Tibial nerve (tissue), 4 donors: ENCODE measurements at regions not wholly inside any gene's neighbourhood (a gene's known extent, or its start where the extent isn't known, plus 50 kb on each side); places are given as distances from the start of the nearest gene placed in this dataset.

Experiments
- DNase-seq, 2 donors: peaks; one replicate each; pipeline ENCODE4 v3.0.0-alpha.2; 2019; ENCODE audit warnings: low spot score in 2 of 2
- H3K27ac ChIP-seq, 4 donors: fragments of 200-600 bp; sonication (generic) in 3 of 4; one replicate each; pipeline ENCODE4 v1.5.1; 2017 to 2019; ENCODE audit warnings: mild to moderate bottlenecking in 1 of 4
- H3K27me3 ChIP-seq, 2 donors: fragments of 200-600 bp; sonication (generic) in 1 of 2; one replicate each; pipeline versions ENCODE4 v1.5.1 to v1.6.0; 2017 to 2019
- H3K36me3 ChIP-seq, 3 donors: fragments of 200-600 bp; sonication (generic); one replicate each; pipeline ENCODE4 v1.5.1; 2018 to 2019
- H3K4me1 ChIP-seq, 4 donors: fragments of 200-600 bp; sonication (generic) in 3 of 4; one replicate each; pipeline ENCODE4 v1.5.1; 2017 to 2019
- H3K4me3 ChIP-seq, 4 donors: fragments of 200-600 bp; sonication (generic) in 3 of 4; one replicate each; pipeline ENCODE4 v1.5.1; 2017 to 2019; ENCODE audit warnings: mild to moderate bottlenecking in 1 of 4, moderate library complexity in 1 of 4
- H3K9me3 ChIP-seq, 4 donors: fragments of 200-600 bp; sonication (generic) in 3 of 4; one replicate each; pipeline ENCODE4 v1.5.1; 2017 to 2019
- EP300 ChIP-seq, 2 donors: sonication (generic); formaldehyde crosslinking; IDR thresholded peaks; one replicate each; pipeline ENCODE4 v1.6.1; 2017; ENCODE audit warnings: antibody characterized with exemption in 2 of 2, mild to moderate bottlenecking in 1 of 2
- POLR2A ChIP-seq, 2 donors: fragments of 450-650 bp; IDR thresholded peaks; one replicate each; pipeline ENCODE4 v1.6.1; 2017; ENCODE audit warnings: antibody characterized with exemption in 2 of 2, mild to moderate bottlenecking in 2 of 2, moderate library complexity in 2 of 2
- WGBS, 2 donors: methylation state at CpG; one replicate each; pipeline ENCODE4 v1.1.5; 2018; 5-methylcytosine and 5-hydroxymethylcytosine counted together
- TF ChIP-seq, protein P1 (sequence below), 5 experiments: fragments of 200-600 bp in 3 of 5; fragments of 450-650 bp in 2 of 5; sonication (generic) in 3 of 5; IDR thresholded peaks; one replicate each; pipeline ENCODE4 v1.5.1; 2016 to 2019; ENCODE audit warnings: antibody characterized with exemption in 5 of 5, mild to moderate bottlenecking in 3 of 5, moderate library complexity in 2 of 5

DNA sequence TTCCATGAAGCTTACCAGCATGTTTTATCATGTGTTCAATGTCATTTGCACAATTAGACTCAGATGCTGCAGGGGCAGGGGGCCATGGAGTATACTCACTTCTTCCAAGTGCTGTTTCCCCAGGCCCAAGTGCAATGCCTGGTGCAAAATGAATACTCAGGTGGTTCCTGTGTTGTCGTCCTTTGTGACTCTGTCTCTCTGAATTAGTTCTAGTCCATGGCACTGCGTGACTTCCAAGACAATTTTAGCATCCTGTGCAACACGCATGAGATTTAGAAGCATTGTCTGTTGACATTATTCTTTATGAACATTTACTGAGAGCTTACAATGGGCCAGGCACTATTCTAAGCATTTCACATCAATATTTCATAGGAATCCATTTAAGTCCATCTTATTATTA is 769.7 kb upstream of the RBFOX1 start:
- no peak overlapping the region for H3K27ac ChIP-seq
- WGBS, 2 donors: 83 to 92% methylated on average over 3 of the region's 3 CpGs
- no peaks in the 10 kb centered on the region for H3K27me3 ChIP-seq
- no peaks in the 10 kb centered on the region for H3K9me3 ChIP-seq
- no peak overlapping the region for H3K4me3 ChIP-seq
- DNase-seq: no peak
- no peaks in the 10 kb centered on the region for H3K4me1 ChIP-seq
- TF ChIP-seq EP300 (IDR thresholded peaks at IDR 0.05): no peak
- TF ChIP-seq POLR2A (IDR thresholded peaks at IDR 0.05): no peak
- TF ChIP-seq, protein P1, sequence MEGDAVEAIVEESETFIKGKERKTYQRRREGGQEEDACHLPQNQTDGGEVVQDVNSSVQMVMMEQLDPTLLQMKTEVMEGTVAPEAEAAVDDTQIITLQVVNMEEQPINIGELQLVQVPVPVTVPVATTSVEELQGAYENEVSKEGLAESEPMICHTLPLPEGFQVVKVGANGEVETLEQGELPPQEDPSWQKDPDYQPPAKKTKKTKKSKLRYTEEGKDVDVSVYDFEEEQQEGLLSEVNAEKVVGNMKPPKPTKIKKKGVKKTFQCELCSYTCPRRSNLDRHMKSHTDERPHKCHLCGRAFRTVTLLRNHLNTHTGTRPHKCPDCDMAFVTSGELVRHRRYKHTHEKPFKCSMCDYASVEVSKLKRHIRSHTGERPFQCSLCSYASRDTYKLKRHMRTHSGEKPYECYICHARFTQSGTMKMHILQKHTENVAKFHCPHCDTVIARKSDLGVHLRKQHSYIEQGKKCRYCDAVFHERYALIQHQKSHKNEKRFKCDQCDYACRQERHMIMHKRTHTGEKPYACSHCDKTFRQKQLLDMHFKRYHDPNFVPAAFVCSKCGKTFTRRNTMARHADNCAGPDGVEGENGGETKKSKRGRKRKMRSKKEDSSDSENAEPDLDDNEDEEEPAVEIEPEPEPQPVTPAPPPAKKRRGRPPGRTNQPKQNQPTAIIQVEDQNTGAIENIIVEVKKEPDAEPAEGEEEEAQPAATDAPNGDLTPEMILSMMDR (IDR thresholded peaks at IDR 0.05): no peak
- H3K36me3 ChIP-seq: no peaks in the 10 kb centered on the region

DNA sequence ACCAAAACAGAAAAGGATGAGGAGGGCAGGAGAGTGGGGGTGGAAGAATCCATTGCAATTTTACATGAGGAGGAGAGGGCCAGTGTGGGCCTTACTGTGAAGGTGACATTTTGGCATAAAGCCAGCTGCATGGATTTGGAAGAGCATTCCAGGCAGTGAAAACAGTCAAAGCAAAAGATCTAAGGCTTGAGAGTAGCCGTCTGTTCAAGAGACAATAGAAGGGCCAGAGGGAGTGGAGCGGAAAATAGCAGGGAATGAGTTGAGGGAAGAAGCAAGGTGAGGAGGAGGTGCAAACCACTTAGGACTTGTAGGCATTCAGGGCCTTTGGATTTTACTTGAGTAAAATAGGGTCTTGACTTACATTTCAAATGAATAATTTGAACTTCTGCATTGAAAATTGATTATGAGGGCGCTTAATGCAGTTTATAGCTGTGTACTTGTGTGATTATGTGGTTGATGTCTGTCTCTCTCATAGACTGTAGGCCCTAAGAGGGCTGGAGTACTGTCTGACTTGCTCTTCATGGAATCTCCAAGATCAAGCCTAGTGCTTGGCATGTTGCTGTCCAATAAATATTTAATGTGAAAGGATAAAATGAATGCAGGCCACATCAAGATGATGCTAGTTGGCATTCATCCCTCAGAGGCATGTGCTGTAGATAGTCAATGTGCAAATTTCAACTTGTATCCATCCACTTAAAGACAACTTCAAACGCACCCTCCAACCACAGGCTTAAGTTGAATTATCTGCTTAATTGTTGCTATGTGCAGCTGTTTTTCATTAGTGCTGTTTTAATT is 772.1 kb upstream of the RBFOX1 start:
- Histone ChIP-seq H3K36me3 (no peaks in the 10 kb centered on the region), H3K4me3 (no peak overlapping the region), H3K4me1 (no peaks in the 10 kb centered on the region), H3K27ac (no peak overlapping the region), H3K27me3 (no peaks in the 10 kb centered on the region), H3K9me3 (no peaks in the 10 kb centered on the region)
- TF ChIP-seq POLR2A (IDR thresholded peaks at IDR 0.05): no peak
- no peak for TF ChIP-seq EP300 (IDR thresholded peaks at IDR 0.05)
- TF ChIP-seq, protein P1 (IDR thresholded peaks at IDR 0.05): no peak
- DNase-seq: no peak
- 63 to 65% methylated on average over 4 of the region's 4 CpGs for WGBS, 2 donors

DNA sequence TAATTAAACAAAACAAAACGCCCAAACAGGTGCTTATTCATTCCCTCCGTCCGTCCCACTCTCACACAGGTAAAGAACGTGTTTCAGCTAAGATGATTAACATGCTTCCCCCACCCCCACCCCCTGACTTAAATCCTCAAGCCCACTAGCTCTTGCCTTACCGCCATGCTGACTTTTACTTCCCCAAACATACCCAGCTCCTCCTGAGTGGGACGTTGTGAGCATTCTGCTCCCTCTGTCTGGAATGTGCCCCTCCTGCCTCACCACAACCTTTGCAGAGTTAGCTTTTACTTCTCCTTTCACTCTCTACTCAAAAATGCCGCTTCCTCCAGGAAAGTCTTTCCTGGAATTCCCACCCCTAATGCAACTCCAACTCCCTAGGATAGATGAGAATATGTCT is 774.0 kb upstream of the RBFOX1 start:
- no peak overlapping the region for H3K4me3 ChIP-seq
- 43 to 45% methylated on average over 7 of the region's 7 CpGs for WGBS, 2 donors
- H3K36me3 ChIP-seq: no peaks in the 10 kb centered on the region
- no peaks in the 10 kb centered on the region for H3K9me3 ChIP-seq
- H3K27ac ChIP-seq: no peak overlapping the region
- H3K27me3 ChIP-seq: no peaks in the 10 kb centered on the region
- no peak for TF ChIP-seq EP300 (IDR thresholded peaks at IDR 0.05)
- TF ChIP-seq, protein P1 (IDR thresholded peaks at IDR 0.05): no peak
- TF ChIP-seq POLR2A (IDR thresholded peaks at IDR 0.05): no peak
- DNase-seq: no peak
- no peaks in the 10 kb centered on the region for H3K4me1 ChIP-seq

DNA sequence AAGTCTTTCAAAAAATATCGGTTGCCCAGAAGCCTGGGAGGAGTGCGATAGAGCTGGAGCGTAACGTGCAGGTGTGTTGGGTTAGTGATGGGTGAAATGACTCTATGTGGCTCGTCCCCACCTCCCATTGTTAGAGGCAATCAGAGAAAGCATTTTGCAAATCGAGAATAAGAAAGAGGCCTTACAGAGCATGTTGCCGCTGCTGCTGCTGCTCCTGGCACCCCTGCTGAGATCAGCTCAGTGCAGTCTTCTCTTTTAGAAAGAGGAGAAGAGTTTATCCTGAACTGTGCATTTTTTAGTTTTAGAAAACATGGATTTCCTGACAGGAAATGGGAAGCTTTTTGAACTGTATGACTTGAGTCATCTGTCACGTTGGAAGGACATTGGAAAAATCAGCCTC is 774.5 kb upstream of the RBFOX1 start:
- Histone ChIP-seq H3K4me1 (no peaks in the 10 kb centered on the region), H3K9me3 (no peaks in the 10 kb centered on the region), H3K4me3 (no peak overlapping the region), H3K27me3 (no peaks in the 10 kb centered on the region), H3K36me3 (no peaks in the 10 kb centered on the region), H3K27ac (no peak overlapping the region)
- DNase-seq: no peak
- TF ChIP-seq, protein P1 (IDR thresholded peaks at IDR 0.05): no peak
- TF ChIP-seq EP300 (IDR thresholded peaks at IDR 0.05) (no peak), POLR2A (IDR thresholded peaks at IDR 0.05) (no peak)
- WGBS, 2 donors: 29 to 32% methylated on average over 8 of the region's 8 CpGs

DNA sequence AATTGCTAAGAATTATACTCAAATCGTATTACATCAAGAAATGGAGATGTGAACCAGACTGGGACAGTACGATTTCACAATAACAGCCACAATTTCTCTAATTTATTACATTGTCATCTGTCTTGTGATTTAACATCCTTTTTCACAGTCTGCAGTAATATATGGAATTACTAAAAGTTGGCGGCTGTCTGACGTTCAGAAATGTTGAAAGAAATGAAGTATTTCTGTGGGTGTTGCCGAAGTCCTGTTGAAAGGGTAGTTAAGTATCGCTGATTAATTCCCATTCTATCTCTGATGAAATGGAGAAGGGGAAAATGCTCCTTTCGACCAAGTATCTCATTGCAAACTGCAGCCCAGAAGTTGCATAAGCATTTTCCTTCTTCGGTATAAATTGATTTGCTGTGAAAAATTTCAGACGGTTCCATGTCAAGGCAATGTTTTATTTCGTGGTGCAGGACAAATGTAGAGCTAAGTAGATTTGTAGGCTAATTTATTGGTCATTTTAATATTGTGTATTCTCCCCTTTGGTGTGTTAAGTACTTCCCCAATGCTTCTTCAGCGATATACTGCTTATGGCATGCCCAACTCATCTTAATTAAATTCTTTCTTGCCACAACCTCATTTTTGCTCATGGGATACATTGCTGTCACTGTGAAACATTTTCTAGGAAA is 775.2 kb upstream of the RBFOX1 start:
- H3K4me3 ChIP-seq: no peak overlapping the region
- H3K9me3 ChIP-seq: no peaks in the 10 kb centered on the region
- no peak for DNase-seq
- 66 to 68% methylated on average over 11 of the region's 11 CpGs for WGBS, 2 donors
- TF ChIP-seq, protein P1 (IDR thresholded peaks at IDR 0.05): no peak
- TF ChIP-seq EP300 (IDR thresholded peaks at IDR 0.05) (no peak), POLR2A (IDR thresholded peaks at IDR 0.05) (no peak)
- no peaks in the 10 kb centered on the region for H3K4me1 ChIP-seq
- no peak overlapping the region for H3K27ac ChIP-seq
- H3K36me3 ChIP-seq: no peaks in the 10 kb centered on the region
- no peaks in the 10 kb centered on the region for H3K27me3 ChIP-seq
